UCSD-AML1 (cell line): ENCODE measurements at regions not wholly inside any gene's neighbourhood (a gene's known extent, or its start where the extent isn't known, plus 50 kb on each side); places are given as distances from the start of the nearest gene placed in this dataset.

Experiments
- DNase-seq: peaks from one replicate; lab custom pipeline; 2025; ENCODE audit not compliant: unreplicated experiment; lab: John Stamatoyannopoulos, UW

DNA sequence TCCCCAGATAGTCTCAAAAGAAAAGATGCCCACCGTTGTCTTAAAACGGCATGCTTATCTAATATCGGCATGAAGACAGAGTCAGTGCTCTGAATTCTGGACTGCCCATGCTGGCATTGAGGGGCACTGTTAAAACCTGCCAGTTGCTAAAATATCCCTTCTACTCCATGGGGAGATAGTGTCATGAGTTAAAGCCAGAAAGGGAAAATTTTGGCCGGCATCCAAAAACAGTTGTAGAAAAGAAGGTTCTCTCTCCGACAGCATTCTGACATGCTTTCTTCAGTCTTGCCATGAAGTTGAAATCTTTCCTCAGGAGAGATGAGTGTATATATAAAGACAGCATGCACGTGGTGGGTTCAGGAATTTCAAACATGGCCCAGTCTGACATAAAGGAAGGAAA is 401.3 kb upstream of the PIK3C3 start:
- DNase-seq: no peak

DNA sequence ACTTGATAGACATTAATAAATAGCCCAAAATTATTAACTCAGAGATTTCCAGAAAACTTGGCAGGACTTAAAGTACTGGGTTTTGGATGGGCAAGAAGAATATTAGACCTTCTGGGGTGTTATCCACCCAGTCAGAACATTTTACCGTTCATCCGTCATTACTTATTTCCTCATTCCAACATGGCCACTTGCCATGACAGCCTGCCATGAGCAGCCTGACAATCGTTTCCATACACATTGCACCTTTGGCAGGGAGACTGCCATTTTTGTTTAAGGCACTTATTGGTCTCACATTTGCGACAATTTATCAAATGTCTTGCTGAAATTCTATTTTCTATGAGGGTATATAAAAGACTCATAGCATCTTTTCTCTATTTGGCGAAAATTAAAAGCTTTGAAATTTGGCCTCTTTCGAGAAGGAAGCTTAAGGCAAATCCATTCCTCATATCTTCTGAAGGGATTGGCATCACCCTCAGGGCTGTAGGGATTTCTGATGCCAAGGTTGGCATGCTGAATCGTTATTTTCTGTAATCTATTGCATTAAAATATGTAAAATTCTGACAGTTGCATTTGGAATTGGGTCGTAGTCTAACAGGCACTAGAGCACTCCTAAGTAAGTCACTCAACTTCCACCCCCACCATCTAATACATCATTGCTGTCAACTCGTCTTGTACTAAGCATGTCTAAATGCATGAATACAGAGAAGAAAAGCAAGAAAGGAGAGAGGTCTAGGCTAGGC is 406.3 kb upstream of the PIK3C3 start:
- DNase-seq: no peak

DNA sequence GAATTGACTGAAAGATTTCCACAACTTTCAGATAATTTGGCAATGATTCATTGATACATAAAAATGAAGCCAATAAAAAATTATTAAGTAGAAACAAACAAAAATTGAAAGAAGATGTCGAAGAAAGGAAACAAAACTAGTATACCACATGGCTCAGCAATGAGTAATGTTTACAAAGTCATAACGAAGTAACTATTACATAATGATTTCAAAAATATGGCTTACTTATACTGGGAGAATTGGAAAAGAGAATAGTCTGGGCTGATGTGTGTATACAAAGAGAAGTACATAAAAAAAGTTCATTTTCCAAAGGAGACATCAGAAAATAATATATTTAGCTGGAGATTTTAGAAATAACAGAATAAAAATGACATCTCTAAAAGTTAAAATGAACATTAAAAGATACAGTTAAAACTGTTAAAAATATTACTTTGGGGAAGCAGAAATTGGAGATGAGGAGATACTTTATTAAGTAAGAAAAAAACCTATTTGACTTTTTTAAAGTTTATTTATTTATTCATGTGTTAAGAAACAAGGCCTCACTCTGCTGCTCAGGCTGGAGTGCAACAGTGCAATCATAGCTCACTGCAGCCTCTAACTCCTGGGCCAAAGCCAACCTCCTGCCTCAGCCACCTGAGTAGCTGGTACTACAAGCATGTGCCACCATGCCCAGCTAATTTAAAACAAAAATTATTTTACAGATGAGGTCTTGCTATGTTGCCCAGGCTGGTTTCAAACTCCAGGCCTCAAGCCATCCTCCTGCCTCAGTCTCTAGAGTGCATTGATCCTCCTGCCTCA is 409.7 kb upstream of the PIK3C3 start:
- no peak for DNase-seq

DNA sequence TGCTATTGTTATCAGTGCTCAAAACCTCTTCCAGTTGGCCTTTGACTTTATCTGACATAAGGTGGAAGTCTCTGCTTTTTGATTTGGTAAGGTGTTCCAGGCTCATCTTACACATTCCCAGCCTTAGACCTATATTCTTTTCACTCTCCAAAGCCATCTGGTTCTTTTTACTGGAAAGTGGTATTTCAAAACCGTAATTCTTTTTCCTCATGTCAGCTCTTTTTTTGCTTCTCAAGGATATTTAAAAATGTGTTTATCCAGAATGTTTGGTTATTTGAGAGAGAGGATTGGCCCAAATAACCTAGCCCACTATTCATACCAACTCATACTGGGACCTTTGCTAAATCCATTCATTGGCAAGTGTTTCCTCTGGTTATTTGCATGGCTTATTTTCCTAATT is 411.2 kb upstream of the PIK3C3 start:
- no peak for DNase-seq

DNA sequence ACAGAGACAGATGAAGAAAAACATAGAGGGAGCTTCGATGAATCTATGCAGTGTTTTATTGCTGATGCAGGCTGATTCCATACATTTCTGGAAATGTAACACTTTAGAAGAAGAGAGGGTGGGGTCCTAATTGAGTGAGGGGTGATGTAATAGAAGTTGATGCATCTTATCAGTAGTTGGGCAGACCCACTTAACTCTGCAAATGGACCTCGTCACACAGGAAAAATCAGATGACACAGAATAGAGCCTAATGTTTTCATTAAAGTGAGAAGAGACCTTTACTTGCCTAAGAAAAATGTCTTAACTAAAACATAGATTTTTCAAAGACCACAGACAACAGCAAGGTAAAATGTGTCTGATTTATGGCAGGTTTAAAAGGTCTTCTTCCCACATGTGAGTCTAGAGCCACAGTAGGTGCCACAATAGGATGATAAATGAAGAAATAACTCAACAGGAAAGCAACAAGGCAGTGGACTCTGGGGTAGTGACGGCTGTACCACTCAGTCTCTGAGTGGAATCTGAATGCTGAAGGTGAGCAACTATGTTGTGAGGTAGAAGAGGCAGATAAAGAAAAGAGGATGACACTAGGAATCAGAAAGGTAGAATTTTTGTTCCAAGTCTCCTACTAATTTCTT is 414.7 kb upstream of the PIK3C3 start:
- no peak for DNase-seq

DNA sequence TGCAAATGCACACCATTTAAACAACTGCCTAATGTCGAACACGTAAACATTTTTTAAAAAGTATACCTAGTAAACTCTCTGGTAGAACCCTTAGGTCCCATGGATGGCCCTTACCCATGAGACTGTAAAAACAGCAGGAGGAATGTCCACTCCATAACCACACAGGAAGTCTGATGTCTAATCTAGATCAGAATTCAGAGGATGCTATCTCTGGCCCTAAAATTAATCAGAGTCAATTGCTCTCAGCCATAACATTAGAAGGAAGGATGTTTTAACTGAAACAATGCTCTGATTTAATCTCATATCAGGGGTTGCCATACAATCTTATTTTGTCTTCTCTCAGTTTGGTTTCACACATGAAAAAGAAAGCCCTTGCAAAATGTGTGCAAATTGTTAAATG is 416.3 kb upstream of the PIK3C3 start:
- no peak for DNase-seq

DNA sequence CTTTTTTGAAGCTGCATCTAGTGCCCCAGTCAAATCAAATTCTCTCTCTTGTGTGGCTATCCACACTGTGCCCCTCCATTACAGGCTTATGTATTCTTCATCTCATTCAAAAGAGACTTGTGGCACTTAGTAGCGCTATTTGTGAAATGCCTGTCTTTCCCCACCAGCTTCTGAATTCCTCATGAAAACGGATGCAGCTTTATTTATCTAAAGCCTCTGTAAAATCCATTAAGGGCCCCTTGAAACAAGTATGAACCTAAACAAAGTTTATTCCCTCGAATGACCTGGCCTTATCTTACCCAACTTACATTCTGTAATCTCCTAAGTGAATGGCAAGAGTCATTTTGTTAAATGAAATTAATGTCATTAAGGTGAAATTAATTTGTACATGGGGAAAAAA is 417.4 kb upstream of the PIK3C3 start:
- DNase-seq: no peak

DNA sequence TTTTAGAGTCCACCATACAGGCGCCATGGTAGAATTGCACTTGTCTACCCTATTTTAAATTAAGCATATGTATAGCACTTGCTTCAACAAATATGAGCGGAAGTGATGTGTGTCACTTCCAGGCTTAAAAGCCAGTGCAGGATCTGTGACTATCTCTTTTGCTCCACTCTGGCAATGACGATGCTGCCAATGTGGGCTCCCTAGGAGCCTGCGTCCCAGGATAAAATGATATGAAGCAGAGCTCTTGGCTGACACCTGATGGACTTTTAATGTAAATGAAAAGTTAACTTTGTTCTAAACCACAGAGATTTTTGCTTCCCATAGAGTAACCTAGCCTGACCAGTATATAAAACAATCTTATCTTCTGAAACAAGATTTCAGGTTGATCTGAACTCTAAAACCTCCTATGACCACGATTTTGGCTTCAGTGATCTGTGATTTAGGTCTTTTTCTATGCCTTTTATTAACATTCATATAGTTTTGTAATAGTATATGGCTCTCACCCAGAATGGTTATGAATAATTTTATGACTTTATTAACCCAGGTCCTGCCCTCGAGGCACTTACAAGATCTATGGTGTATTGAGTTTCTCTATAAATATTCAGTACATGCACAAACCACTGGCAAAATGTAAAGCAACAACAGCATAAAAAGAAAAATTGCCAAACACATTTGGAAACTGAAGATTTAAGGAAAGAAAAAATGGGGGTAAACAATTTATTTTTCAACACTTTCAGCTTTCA is 422.5 kb upstream of the PIK3C3 start:
- DNase-seq: no peak

DNA sequence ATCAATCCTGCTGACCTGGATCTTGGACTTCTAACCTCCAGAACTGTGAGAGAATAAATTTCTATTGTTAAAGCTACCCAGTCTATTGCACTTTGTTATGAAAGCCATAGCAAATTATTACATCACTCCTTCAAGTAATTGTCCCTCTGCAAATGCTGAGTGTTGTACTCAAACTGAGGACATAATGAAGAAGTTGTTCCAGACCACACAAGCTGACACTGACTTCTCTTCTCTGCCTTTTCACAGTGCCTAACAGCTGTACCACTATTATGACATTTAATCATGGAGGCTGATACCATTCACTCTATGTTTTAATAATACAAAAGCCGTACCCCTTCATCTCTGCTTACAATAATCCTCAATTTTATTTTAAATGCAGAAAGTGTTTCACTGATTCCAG is 424.1 kb upstream of the PIK3C3 start:
- DNase-seq: no peak

DNA sequence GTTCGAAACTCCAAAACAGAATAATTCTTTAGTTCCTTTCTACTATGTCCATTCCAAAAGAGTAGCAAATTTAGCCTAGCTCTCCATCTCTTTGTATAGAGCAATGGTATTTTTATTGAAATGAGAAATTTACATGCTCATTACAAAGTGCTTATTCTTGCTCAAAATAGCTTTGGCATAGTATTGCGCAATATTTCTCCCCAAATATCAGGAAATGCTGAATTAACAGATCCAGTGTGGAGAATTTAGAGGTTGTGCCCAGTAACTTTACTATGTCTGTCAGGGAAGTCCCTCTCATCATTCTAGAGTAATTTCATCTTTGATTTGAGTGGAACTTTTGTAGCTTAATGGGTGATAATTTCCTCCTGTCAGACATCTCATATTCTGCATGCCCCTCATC is 425.9 kb upstream of the PIK3C3 start:
- no peak for DNase-seq

DNA sequence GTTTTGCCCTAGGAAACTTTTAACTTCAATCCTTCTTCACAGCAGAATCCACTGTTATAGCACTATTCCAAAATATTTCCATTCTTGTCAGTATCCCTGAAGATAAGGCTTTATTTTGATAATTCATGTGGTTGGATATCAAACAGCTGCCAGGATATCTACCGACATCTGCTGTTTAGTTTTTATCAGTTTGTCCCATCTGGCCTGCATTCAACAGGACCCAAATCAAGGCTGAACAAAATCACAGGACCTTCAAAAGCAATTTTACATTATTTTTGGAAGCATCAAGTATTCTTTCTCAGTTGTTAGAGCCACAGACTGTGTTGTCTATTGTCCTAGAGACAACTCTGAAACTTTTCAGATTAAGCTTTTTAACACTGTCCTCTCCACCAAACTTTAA is 429.0 kb upstream of the PIK3C3 start:
- no peak for DNase-seq

DNA sequence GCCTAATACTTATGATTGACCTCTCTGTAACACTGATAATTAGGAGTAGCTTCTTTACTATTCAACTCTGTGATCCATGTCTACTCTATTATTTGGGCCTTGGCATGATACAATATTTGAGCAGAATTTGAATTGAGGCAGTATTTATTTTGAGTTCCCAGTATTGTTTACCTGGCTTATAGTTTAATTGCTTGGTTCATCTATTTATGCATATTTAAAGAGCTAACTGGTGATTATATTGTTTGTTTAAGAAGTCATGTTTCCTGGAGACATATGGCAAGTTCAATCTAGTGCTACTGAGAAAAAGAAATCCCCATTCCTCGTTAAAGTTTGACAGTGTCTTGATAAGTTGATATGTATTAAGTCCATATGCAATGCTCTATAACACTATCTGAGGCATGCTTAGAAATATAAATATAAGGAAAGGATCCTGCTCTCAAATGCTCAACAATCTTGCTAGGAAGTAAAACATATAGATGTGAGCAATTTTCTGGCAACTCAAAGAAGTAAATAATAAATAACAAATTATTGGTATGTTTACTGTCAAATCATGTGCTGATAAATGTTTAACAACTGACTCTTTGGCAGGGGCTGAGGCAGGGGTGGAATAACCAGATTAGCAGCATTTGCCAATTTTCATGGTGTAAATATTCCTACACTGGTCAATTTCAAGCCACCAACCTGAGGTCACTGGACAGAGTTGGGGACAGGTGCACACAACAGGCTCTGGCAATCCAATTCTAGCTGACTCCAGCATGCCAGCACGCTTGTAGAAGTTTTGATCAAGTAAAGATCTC is 430.2 kb upstream of the PIK3C3 start:
- DNase-seq: no peak

DNA sequence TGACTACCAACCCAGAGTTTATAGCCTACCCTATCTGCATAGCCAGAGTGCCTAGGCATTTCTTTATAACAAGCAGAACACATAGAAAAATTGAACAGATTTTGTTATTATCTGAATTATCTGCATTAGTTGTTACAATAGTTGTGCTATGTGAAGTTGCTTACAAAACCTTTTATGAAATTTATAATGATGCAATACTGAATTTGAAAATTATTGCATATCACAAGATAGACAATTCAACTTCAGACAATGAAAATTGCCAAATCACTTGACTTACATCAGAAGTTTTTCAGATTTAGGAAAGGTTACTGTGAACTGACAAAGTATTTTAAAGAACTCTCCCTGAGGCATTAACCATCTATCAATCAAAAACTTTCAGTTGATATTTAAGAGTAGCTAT is 437.9 kb upstream of the PIK3C3 start:
- DNase-seq: no peak

DNA sequence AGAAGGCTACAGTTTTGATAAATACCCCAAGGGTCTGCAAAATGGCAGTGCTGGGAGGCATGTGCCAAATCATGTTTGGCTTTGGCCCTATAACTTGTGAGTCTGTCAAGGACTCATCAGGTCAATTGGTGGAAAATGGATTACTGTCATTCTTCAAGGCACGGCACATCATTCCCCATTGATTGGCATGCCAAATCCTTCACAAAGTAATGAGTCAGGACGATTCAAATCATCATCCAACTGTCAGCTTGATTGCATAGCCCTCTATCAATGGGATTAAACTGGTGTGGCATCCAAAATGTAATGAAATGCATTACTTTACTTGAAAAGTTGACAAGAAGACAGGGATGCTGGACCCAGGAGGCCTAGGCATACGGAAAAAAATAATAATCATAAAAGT is 441.6 kb upstream of the PIK3C3 start:
- no peak for DNase-seq

DNA sequence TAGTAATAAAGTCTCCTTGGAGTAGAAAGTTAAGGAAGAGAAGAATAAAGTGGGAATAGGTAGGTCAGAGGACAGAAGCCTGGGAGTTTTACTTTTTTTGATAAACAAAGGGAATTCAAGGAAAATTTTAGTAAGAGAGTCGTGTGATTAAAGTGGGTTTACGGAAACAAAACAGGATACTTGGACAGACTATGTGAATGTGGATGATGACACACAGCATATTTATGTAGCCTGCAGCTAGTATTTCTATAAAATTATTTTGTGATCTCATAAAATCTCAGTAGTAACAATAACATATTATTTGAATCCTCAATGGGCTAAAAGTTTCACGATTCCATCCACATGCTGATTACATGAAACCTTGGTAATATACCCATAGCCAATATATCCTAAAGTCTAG is 450.7 kb upstream of the PIK3C3 start:
- no peak for DNase-seq

DNA sequence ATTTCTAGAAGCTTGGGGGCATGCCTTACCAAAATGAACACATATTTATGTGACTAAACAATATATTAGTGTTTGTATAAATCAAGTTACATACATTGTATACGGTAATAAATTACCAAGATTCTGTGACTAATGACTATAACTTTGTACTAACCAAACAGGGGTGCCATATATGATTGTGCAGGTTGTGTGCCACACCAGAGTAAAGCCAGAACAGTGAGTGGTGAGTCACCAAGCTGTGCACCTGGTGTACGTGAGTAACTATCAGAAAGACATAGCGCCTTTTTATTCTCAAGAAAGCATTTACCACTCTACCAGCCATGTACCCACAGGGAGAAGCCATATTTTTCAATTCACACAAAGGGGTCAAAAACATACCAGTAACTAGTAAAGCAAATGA is 453.2 kb upstream of the PIK3C3 start:
- DNase-seq: no peak

DNA sequence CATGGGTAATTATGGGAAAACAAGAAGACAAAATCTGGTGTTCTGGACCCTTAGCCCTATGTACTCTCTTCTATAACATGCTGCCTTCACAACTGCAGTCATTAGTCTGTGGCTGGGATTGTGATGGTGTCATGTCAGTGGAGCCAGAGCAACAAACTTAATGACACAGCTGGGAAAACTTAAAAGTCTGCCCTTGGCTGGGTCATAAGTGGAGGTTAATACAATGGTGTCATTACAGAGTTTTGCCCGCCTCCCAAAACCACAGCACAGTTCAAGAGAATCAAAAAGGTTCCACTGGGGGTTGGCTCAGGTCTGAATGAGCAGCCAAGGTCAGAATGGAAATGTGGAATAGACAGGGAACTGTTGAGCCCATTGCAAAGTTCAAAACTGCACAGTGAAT is 455.7 kb upstream of the PIK3C3 start:
- DNase-seq: no peak

DNA sequence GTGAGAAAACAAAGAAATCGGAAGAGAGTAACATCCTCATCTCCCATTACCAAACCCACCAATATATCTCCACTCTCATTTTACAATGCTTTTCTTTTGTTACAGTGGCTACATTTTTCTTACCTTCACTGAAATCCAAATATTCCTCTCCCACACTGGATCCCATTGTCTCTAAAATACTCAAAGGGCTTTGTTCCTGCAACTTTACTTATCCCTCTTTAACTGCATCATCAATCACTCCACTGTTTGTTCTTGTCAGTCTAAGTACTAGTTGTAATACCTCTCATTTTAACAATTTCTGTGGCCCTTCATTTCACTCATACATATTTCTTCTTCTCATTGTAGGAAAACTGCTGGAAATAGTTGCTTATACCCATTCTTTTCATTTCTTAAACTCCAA is 464.2 kb upstream of the PIK3C3 start:
- DNase-seq: no peak

DNA sequence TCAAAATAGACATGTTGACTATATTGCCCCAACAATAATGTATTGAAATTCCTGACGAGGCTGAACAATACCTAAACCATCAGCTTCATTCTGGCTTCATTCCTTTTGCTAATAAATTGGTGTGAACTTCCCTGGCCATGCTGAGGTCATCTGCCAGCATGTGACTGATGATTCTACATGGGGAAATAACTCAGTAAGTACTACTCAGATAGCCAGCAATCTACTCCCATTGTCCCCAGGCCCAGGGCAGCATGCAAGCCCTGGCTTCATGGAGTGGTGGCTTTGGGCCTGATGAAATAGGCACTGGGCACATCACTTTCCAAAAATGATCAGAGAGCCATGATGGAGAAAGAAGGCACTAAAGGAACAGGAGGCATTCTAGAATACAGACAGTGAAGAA is 468.5 kb upstream of the PIK3C3 start:
- DNase-seq: no peak

DNA sequence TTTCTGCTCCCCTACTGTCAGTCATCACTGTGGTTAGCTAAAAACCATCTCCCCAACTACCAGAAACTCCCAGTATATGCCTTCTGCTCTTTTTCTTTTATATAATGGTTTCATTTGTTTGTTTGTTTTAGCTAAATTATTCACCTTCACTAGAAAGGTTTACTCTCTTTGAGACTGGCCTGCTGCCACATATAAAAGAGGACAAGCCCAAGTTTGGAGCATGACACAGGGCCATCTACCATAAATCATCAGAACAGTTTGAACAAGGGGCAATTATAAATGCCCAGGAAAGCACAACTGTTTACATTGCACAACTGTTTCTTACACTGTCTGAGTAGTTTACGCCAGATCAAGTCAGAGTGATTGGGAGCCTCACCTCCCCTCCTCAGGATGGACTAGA is 471.0 kb upstream of the PIK3C3 start:
- DNase-seq: no peak

DNA sequence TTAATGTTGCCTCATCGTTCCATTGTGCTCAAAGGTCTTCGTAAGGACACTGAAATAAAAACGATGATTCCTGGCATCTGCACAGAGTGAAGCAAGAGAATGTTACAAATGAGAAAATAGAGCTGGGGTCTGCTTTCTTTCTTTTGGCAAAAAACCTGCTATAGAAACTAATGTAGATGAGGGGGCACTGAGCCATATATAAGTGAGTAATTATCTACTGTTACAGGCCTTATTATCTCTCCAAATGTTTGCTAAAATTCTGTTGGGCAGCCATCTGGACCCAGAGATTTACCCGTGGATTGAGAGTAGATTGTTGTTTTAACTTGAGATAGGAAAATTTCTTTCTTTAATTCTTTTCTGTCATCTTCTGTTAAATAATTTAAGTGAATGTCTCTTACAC is 472.5 kb upstream of the PIK3C3 start:
- DNase-seq: no peak
